Right lobe of liver (tissue), 4 donors: ENCODE measurements at regions not wholly inside any gene's neighbourhood (a gene's known extent, or its start where the extent isn't known, plus 50 kb on each side); places are given as distances from the start of the nearest gene placed in this dataset.

Experiments used
- CTCF ChIP-seq, 4 donors: fragments of 200-600 bp in 3 of 4; fragments of 450-650 bp in 1 of 4; IDR thresholded peaks; one replicate each; pipeline versions ENCODE4 v1.5.1 to v1.8.0; 2016 to 2022; ENCODE audit warnings: antibody characterized with exemption in 4 of 4, mild to moderate bottlenecking in 2 of 4
- POLR2A ChIP-seq: fragments of 450-650 bp; IDR thresholded peaks from one replicate; pipeline ENCODE4 v1.6.1; 2017; ENCODE audit warnings: antibody characterized with exemption, mild to moderate bottlenecking
- donor health status: DM: no; HTN: no; CAD: no.
- donor health status: DM: no; HTN: no; CAD: no.
- donor health status: DM: no; HTN: yes; CAD: no.

- TF ChIP-seq POLR2A = no peak
- TF ChIP-seq CTCF (IDR thresholded peaks at IDR 0.05) = no peak
Observed at GRCh38 chr3:78414261-78414660, 1353.5 kb downstream of the ROBO1 start.
